Endothelial cell of umbilical vein (primary cell): ENCODE measurements at regions not wholly inside any gene's neighbourhood (a gene's known extent, or its start where the extent isn't known, plus 50 kb on each side); places are given as distances from the start of the nearest gene placed in this dataset.

ENCODE experiments used
- BruUV-seq: library from RNA; stranded (reverse); fragments of 400-500 nt; replicated peaks from 2 replicates; lab custom pipeline; 2021; lab: Mats Ljungman, UMichigan
- CTCF ChIA-PET: fragments of 300-600, 350-600 bp; sonication (Branson Sonifier 250); formaldehyde crosslinking; loops from one replicate; lab custom pipeline; 2021; ENCODE audit warnings: antibody characterized with exemption, inconsistent platforms; lab: Charles Lee
- POLR2A ChIA-PET: fragments of 300-600, 350-600 bp; sonication (Branson Sonifier 250); formaldehyde crosslinking; loops from one replicate; lab custom pipeline; 2021; ENCODE audit warnings: antibody characterized with exemption, inconsistent platforms; lab: Charles Lee
- DNase-seq: peaks from one replicate; pipeline ENCODE4 v3.0.0-alpha.2; 2011; ENCODE audit warnings: low read depth, low spot score
- FAIRE-seq: peaks from 2 replicates; lab custom pipeline; 2011; peaks lifted over from hg19 to GRCh38; lab: Jason Lieb, UNC
- H2AFZ ChIP-seq: 2 replicates; pipeline ENCODE4 v1.6.0; 2012; ENCODE audit warnings: low read depth, low read length, control low read depth, inconsistent platforms
- H3K27ac ChIP-seq: 2 replicates; pipeline ENCODE4 v1.5.1; 2011; ENCODE audit warnings: low read depth, mild to moderate bottlenecking, control low read depth, low read length, moderate library complexity; ENCODE audit not compliant: insufficient read depth
- H3K27me3 ChIP-seq, 2 experiments: 2 replicates each; pipeline versions ENCODE4 v1.6.0 to v1.6.1; 2011; ENCODE audit warnings: low read length in 2 of 2, mixed read lengths in 1 of 2; ENCODE audit not compliant: control insufficient read depth in 2 of 2, insufficient read depth in 2 of 2
- H3K36me3 ChIP-seq, 2 experiments: 2 replicates in 1 of 2; 3 replicates in 1 of 2; pipeline ENCODE4 v1.5.1; 2011; ENCODE audit warnings: low read length in 2 of 2, mild to moderate bottlenecking in 1 of 2, moderate library complexity in 1 of 2; ENCODE audit not compliant: control insufficient read depth in 2 of 2, insufficient read depth in 2 of 2; ENCODE audit errors: extremely low read depth in 1 of 2
- H3K4me1 ChIP-seq: 3 replicates; pipeline ENCODE4 v1.5.1; 2011; ENCODE audit warnings: mild to moderate bottlenecking, low read length; ENCODE audit not compliant: control insufficient read depth, insufficient read depth; ENCODE audit errors: extremely low read depth
- H3K4me2 ChIP-seq: 2 replicates; pipeline ENCODE4 v1.6.1; 2011; ENCODE audit warnings: low read length, control low read depth, mixed read lengths; ENCODE audit not compliant: insufficient read depth
- H3K4me3 ChIP-seq, 3 experiments: fragments of 200-600 bp in 1 of 3; sonication (generic), shearing (Covaris generic) in 1 of 3; replicated peaks in 1 of 3; 2 replicates each; pipeline ENCODE4 v1.5.1; 2011 to 2016; ENCODE audit warnings: control low read depth in 3 of 3, low read length in 3 of 3, mild to moderate bottlenecking in 2 of 3, inconsistent platforms in 1 of 3, low read depth in 1 of 3, moderate library complexity in 1 of 3; ENCODE audit not compliant: insufficient read depth in 1 of 3
- H3K79me2 ChIP-seq: 2 replicates; pipeline ENCODE4 v1.6.0; 2012; ENCODE audit warnings: low read length, inconsistent platforms; ENCODE audit not compliant: control insufficient read depth, insufficient read depth
- H3K9ac ChIP-seq: replicated peaks from 2 replicates; pipeline ENCODE3; 2011; ENCODE audit warnings: low read length, control low read depth; ENCODE audit not compliant: insufficient read depth; ENCODE audit errors: extremely low read depth
- H3K9me1 ChIP-seq: replicated peaks from 3 replicates; pipeline ENCODE4 v1.6.0; 2011; ENCODE audit warnings: mild to moderate bottlenecking, low read length; ENCODE audit not compliant: control insufficient read depth, insufficient read depth; ENCODE audit errors: extremely low read depth
- H3K9me3 ChIP-seq: replicated peaks from 2 replicates; pipeline ENCODE4 v1.5.1; 2012; ENCODE audit warnings: low read length, inconsistent platforms; ENCODE audit not compliant: control insufficient read depth, insufficient read depth
- H4K20me1 ChIP-seq: replicated peaks from 2 replicates; pipeline ENCODE3; 2011; ENCODE audit warnings: mild to moderate bottlenecking, low read length; ENCODE audit not compliant: control insufficient read depth, insufficient read depth; ENCODE audit errors: extremely low read depth
- CTCF ChIP-seq, 2 donors: IDR thresholded peaks; 1 replicate in 1 of 2; 2 replicates in 1 of 2; pipeline ENCODE4 v1.5.1; 2011; ENCODE audit warnings: low read length in 2 of 2, mild to moderate bottlenecking in 2 of 2, moderate library complexity in 2 of 2, control low read depth in 1 of 2, inconsistent platforms in 1 of 2, low read depth in 1 of 2; ENCODE audit not compliant: insufficient read depth in 1 of 2; ENCODE audit errors: extremely low read depth in 1 of 2
- EZH2 ChIP-seq: IDR thresholded peaks from 2 replicates; pipeline ENCODE4 v1.6.1; 2012; ENCODE audit warnings: borderline replicate concordance, low read depth, mild to moderate bottlenecking, moderate library complexity, low read length, inconsistent platforms; ENCODE audit not compliant: severe bottlenecking
- FOS ChIP-seq: IDR thresholded peaks from 2 replicates; pipeline ENCODE4 v1.6.1; 2011; ENCODE audit warnings: mild to moderate bottlenecking, low read length, moderate library complexity, borderline replicate concordance; ENCODE audit not compliant: insufficient read depth
- GATA2 ChIP-seq: IDR thresholded peaks from 2 replicates; pipeline ENCODE4 v1.7.0; 2011; ENCODE audit warnings: low read depth, mild to moderate bottlenecking, moderate library complexity, mixed read lengths, low read length; ENCODE audit not compliant: insufficient read length, insufficient read depth
- JUN ChIP-seq: IDR thresholded peaks from 2 replicates; pipeline ENCODE4 v1.6.1; 2011; ENCODE audit warnings: borderline replicate concordance, low read depth; ENCODE audit not compliant: insufficient read length, insufficient read depth
- MAX ChIP-seq: IDR thresholded peaks from 2 replicates; pipeline ENCODE4 v1.6.1; 2011; ENCODE audit not compliant: insufficient read depth, insufficient read length
- MYC ChIP-seq: IDR thresholded peaks from one replicate; pipeline ENCODE4 v1.6.1; 2011; ENCODE audit warnings: mild to moderate bottlenecking, low read depth, low read length
- POLR2A ChIP-seq: IDR thresholded peaks from 2 replicates; pipeline ENCODE4 v1.6.1; 2012; ENCODE audit warnings: low read depth, mild to moderate bottlenecking, control low read depth, low read length
- POLR2AphosphoS5 ChIP-seq: IDR thresholded peaks from 2 replicates; pipeline ENCODE4 v1.6.1; 2012; ENCODE audit warnings: low read depth, mild to moderate bottlenecking, control low read depth, low read length, moderate library complexity; ENCODE audit not compliant: insufficient read depth
- dilution Hi-C: fragments of 300-500 bp; cut with MboI; formaldehyde crosslinking; loops from one replicate; pipeline ENCODE4 v1.15.0; 2019; ENCODE audit warnings: low sequenced_read_pairs; ENCODE audit not compliant: extremely low pct_ligation_motif_present
- intact Hi-C: fragments of 100-400 bp; cut with micrococcal nuclease; formaldehyde crosslinking; loops from one replicate; pipeline ENCODE4 v1.10.0; 2022

- Histone ChIP-seq H3K4me3 (no peak overlapping the region), H3K9me3 (peaks cover 12% of the 10 kb centered on the region), H4K20me1 (no peaks in the 10 kb centered on the region), H3K36me3 (no peaks in the 10 kb centered on the region), H3K9ac (no peak overlapping the region), H3K27me3 (no peaks in the 10 kb centered on the region), H3K79me2 (no peaks in the 10 kb centered on the region), H3K4me2 (no peak overlapping the region), H3K4me1 (no peaks in the 10 kb centered on the region), H3K9me1 (no peaks in the 10 kb centered on the region), H2AFZ (no peak overlapping the region), H3K27ac (no peak overlapping the region)
- FAIRE-seq (no peak), DNase-seq (no peak)
- no TSS peak for BruUV-seq
- TF ChIP-seq MAX = no peak
- no peak for TF ChIP-seq GATA2
- no peak for TF ChIP-seq POLR2A
- no peak for TF ChIP-seq CTCF (IDR thresholded peaks at IDR 0.05; ENCODE audit: extremely low read depth in 1 of 2, insufficient read depth in 1 of 2, low read depth in 1 of 2, low read length in 2 of 2)
- no peak for TF ChIP-seq FOS
- TF ChIP-seq JUN = no peak
- TF ChIP-seq MYC = no peak
- TF ChIP-seq EZH2 = no peak
- no peak for TF ChIP-seq POLR2AphosphoS5
- dilution Hi-C loops = no loop called here
- ChIA-PET POLR2A (no interaction called here), CTCF (no interaction called here)
- intact Hi-C loops = no loop called here
These were observed 340.4 kb downstream of the TCERG1L start for GRCh38 chr10:130971123-130971435.
